ENCODE measurements at regions not wholly inside any gene's neighbourhood (a gene's known extent, or its start where the extent isn't known, plus 50 kb on each side); places are given as distances from the start of the nearest gene placed in this dataset.

DNA sequence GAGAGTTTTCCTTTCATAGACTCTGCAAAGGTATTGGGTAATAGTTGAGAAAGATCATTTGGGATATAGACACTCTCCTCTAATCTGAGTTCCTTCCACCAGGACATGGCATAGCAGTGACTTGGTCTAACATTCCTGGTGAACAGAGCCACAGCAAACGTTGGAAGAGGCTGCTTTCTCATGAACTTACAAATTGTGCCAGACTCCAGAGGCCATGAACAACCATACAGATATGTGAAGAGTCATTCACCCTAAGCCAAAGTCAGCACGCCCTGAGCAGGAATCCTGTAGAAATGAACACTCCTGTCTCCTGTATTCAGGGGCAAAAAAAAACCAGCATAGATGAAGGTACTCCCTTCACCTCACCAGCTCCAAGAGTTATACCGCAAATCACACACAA, 152.8 kb downstream of the TMEM18 start:
- H4K8ac ChIP-seq (ENCODE audit: extremely low read depth, insufficient read depth, low read length) = no peak overlapping the region
- H3K27me3 ChIP-seq (replicated peaks in 1 of 4; ENCODE audit: control insufficient read depth in 3 of 4, extremely low read depth in 1 of 4, insufficient read depth in 3 of 4, low read length in 3 of 4) = peaks cover 0 to 3% (median 0%) of the 10 kb centered on the region in 4 experiments; a peak in 1 of 7 replicates
- H3K79me1 ChIP-seq (ENCODE audit: low read depth, low read length) = no peaks in the 10 kb centered on the region
- H2AFZ ChIP-seq (ENCODE audit: low read length) = no peak overlapping the region
- no peaks in the 10 kb centered on the region for H3K36me3 ChIP-seq (ENCODE audit: control insufficient read depth in 2 of 4, insufficient read depth in 4 of 4, low read length in 3 of 4)
- no peak overlapping the region for H4K5ac ChIP-seq (ENCODE audit: insufficient read length, low read depth, low read length)
- no peak overlapping the region for H2BK15ac ChIP-seq (ENCODE audit: low read length)
- POLR2A ChIA-PET (ENCODE audit: partially characterized antibody) = no interaction called here
- peaks cover 8% of the 10 kb centered on the region for H3K23me2 ChIP-seq (ENCODE audit: low read depth, low read length)
- peaks cover 0 to 9% of the 10 kb centered on the region in 2 experiments; a peak in 1 of 4 replicates for H3K9me3 ChIP-seq (ENCODE audit: insufficient read depth in 2 of 2, low read depth in 1 of 2, low read length in 1 of 2)
- no peak overlapping the region for H2BK5ac ChIP-seq (ENCODE audit: low read depth, low read length)
- no peak overlapping the region for H3K14ac ChIP-seq (ENCODE audit: insufficient read length)
- H2BK20ac ChIP-seq (ENCODE audit: low read length) = no peak overlapping the region
- no peak overlapping the region for H2AK5ac ChIP-seq (ENCODE audit: low read depth, low read length)
- no peak overlapping the region for H3K4me2 ChIP-seq (ENCODE audit: insufficient read depth in 1 of 2, low read depth in 2 of 2, low read length in 2 of 2)
- no peak overlapping the region for H3K4me3 ChIP-seq (ENCODE audit: extremely low read depth in 1 of 4, insufficient read depth in 2 of 4, low read depth in 3 of 4, low read length in 4 of 4)
- CTCF ChIA-PET (ENCODE audit: partially characterized antibody) = interaction anchor here (0.7 to 1.3 kb wide), 6 partner anchors 10 to 157 kb away, joined by 3 to 4 read pairs (median 3); no protein-coding TSS in a partner anchor
- H3K79me2 ChIP-seq (ENCODE audit: control insufficient read depth in 1 of 2, insufficient read depth in 2 of 2, low read length in 2 of 2) = no peaks in the 10 kb centered on the region
- DNase-seq (ENCODE audit: low read depth in 1 of 2, low spot score in 2 of 2) = no peak
- H3K56ac ChIP-seq (replicated peaks; ENCODE audit: insufficient read length, low read depth, low read length) = no peak overlapping the region
- no peak overlapping the region for H3K23ac ChIP-seq (ENCODE audit: insufficient read length)
- no peak overlapping the region for H4K91ac ChIP-seq (replicated peaks; ENCODE audit: insufficient read length, low read length)
- FAIRE-seq = no peak
- H4K20me1 ChIP-seq (replicated peaks in 1 of 2; ENCODE audit: control insufficient read depth in 1 of 2, insufficient read depth in 2 of 2, low read length in 2 of 2) = peaks cover 0 to 7% of the 10 kb centered on the region in 2 experiments
- H3K9ac ChIP-seq (replicated peaks in 1 of 4; ENCODE audit: extremely low read depth in 1 of 4, low read depth in 3 of 4, low read length in 3 of 4) = no peak overlapping the region
- no peak overlapping the region for H2BK120ac ChIP-seq (replicated peaks; ENCODE audit: low read depth, low read length)
- no peak overlapping the region for H3K18ac ChIP-seq (ENCODE audit: extremely low read depth, low read length)
- 72% methylated on average over 3 of the region's 3 CpGs; no CpG with 5 or more reads in 1 of the 2 experiments for WGBS, 2 experiments (ENCODE audit: extremely low coverage in 1 of 2, insufficient coverage in 1 of 2, insufficient read length in 1 of 2, insufficient replicate concordance in 2 of 2, low coverage in 1 of 2, low lambda C conversion rate in 2 of 2, missing lambda C conversion rate in 1 of 2)
- no peak overlapping the region for H3K27ac ChIP-seq (ENCODE audit: low read depth, low read length)
- H3K4ac ChIP-seq (replicated peaks; ENCODE audit: insufficient read length, low read depth, low read length) = no peak overlapping the region
- H2BK12ac ChIP-seq (ENCODE audit: low read depth, low read length) = no peak overlapping the region
- peaks cover 0 to 8% (median 5%) of the 10 kb centered on the region in 4 experiments; a peak in 4 of 7 replicates for H3K4me1 ChIP-seq (replicated peaks in 1 of 4; ENCODE audit: control insufficient read depth in 3 of 4, insufficient read depth in 4 of 4, low read length in 3 of 4)
- TF ChIP-seq CBX8 (IDR thresholded peaks at IDR 0.05; ENCODE audit: borderline replicate concordance, low read depth, low read length) (no peak), USF2 (IDR thresholded peaks at IDR 0.05; ENCODE audit: low read length) (no peak), FOSL1 (IDR thresholded peaks at IDR 0.05; ENCODE audit: insufficient read depth, low read depth, low read length) (no peak), RAD21 (IDR thresholded peaks at IDR 0.05 in 1 of 2, conservative IDR thresholded peaks at IDR 0.05 in 1 of 2; ENCODE audit: low read depth in 2 of 2, low read length in 2 of 2) (no peak), CEBPB (IDR thresholded peaks at IDR 0.05; ENCODE audit: low read depth, low read length) (no peak), RFX5 (IDR thresholded peaks at IDR 0.05; ENCODE audit: borderline replicate concordance, low read depth, low read length) (no peak), HDAC6 (IDR thresholded peaks at IDR 0.05; ENCODE audit: low read depth, low read length) (no peak)
- TF ChIP-seq, protein P1, sequence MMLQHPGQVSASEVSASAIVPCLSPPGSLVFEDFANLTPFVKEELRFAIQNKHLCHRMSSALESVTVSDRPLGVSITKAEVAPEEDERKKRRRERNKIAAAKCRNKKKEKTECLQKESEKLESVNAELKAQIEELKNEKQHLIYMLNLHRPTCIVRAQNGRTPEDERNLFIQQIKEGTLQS (IDR thresholded peaks at IDR 0.05; ENCODE audit: insufficient read depth, low read depth, low read length) = no peak
- TF ChIP-seq, protein P2, sequence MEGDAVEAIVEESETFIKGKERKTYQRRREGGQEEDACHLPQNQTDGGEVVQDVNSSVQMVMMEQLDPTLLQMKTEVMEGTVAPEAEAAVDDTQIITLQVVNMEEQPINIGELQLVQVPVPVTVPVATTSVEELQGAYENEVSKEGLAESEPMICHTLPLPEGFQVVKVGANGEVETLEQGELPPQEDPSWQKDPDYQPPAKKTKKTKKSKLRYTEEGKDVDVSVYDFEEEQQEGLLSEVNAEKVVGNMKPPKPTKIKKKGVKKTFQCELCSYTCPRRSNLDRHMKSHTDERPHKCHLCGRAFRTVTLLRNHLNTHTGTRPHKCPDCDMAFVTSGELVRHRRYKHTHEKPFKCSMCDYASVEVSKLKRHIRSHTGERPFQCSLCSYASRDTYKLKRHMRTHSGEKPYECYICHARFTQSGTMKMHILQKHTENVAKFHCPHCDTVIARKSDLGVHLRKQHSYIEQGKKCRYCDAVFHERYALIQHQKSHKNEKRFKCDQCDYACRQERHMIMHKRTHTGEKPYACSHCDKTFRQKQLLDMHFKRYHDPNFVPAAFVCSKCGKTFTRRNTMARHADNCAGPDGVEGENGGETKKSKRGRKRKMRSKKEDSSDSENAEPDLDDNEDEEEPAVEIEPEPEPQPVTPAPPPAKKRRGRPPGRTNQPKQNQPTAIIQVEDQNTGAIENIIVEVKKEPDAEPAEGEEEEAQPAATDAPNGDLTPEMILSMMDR (IDR thresholded peaks at IDR 0.05; ENCODE audit: control extremely low read depth in 1 of 3, insufficient read depth in 1 of 3, low read depth in 1 of 3, low read length in 3 of 3) = no peak
